Ishikawa (cell line): ENCODE measurements at regions not wholly inside any gene's neighbourhood (a gene's known extent, or its start where the extent isn't known, plus 50 kb on each side); places are given as distances from the start of the nearest gene placed in this dataset.

Source experiments
- CEBPB ChIP-seq: IDR thresholded peaks from 2 replicates; pipeline ENCODE4 v1.6.1; 2012
- CREB1 ChIP-seq: IDR thresholded peaks from 2 replicates; pipeline ENCODE4 v1.6.1; 2012; ENCODE audit warnings: low read depth
- EGR1 ChIP-seq: IDR thresholded peaks from 2 replicates; pipeline ENCODE4 v1.6.1; 2012
- EP300 ChIP-seq: IDR thresholded peaks from 2 replicates; pipeline ENCODE4 v1.6.1; 2012; ENCODE audit warnings: borderline replicate concordance
- FOXM1 ChIP-seq: IDR thresholded peaks from 2 replicates; pipeline ENCODE4 v1.6.1; 2012; ENCODE audit warnings: low read depth, borderline replicate concordance
- MAX ChIP-seq: IDR thresholded peaks from 2 replicates; pipeline ENCODE4 v1.6.1; 2012
- NFIC ChIP-seq: IDR thresholded peaks from 2 replicates; pipeline ENCODE4 v1.6.1; 2012
- RAD21 ChIP-seq: IDR thresholded peaks from 2 replicates; pipeline ENCODE4 v1.6.1; 2012; ENCODE audit warnings: low read depth
- REST ChIP-seq: IDR thresholded peaks from 2 replicates; pipeline ENCODE4 v1.6.1; 2012; ENCODE audit warnings: low read depth, mild to moderate bottlenecking
- TAF1 ChIP-seq: IDR thresholded peaks from 2 replicates; pipeline ENCODE4 v1.6.1; 2012; ENCODE audit warnings: low read depth, mild to moderate bottlenecking
- TEAD4 ChIP-seq: IDR thresholded peaks from 2 replicates; pipeline ENCODE4 v1.6.1; 2012
- USF1 ChIP-seq: IDR thresholded peaks from 2 replicates; pipeline ENCODE4 v1.6.1; 2012
- YY1 ChIP-seq: IDR thresholded peaks from 2 replicates; pipeline ENCODE4 v1.6.1; 2012; ENCODE audit warnings: low read depth
- ZBTB7A ChIP-seq: IDR thresholded peaks from 2 replicates; pipeline ENCODE4 v1.6.1; 2012; ENCODE audit warnings: low read depth

GRCh38 chr13:40123962-40124632 is 468.6 kb downstream of the COG6 start:
- TF ChIP-seq ZBTB7A (no peak), TAF1 (no peak), MAX (no peak), RAD21 (no peak), EP300 (no peak), YY1 (no peak), TEAD4 (no peak), REST (no peak), NFIC (no peak), EGR1 (no peak), FOXM1 (no peak), USF1 (no peak), CREB1 (no peak), CEBPB (no peak)
